Fibroblast of peridontal ligament (primary cell): ENCODE measurements at regions not wholly inside any gene's neighbourhood (a gene's known extent, or its start where the extent isn't known, plus 50 kb on each side); places are given as distances from the start of the nearest gene placed in this dataset.

Experiments
- DNase-seq: peaks from one replicate; pipeline ENCODE4 v3.0.0-alpha.2; 2010; ENCODE audit errors: extremely low read depth

DNA sequence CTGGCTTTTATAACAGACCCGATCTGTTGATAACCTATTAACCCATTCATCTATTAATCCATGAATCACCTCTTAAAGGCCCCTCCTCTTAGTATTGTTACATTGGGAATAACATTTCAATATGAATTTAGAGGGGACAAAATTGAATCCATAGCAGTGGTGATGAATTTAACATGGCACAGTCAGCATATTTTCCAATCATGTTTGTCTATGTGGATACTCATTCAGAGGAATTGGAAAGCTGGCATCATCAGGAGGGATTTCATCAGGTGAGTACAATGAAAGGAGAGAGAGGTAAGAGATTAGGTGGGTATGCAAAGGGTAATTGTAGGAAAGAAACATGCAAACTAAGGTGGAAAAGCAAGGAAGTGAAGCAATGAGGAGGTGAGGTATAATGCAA is 59.6 kb upstream of the FOXN2 start:
- no peak for DNase-seq

DNA sequence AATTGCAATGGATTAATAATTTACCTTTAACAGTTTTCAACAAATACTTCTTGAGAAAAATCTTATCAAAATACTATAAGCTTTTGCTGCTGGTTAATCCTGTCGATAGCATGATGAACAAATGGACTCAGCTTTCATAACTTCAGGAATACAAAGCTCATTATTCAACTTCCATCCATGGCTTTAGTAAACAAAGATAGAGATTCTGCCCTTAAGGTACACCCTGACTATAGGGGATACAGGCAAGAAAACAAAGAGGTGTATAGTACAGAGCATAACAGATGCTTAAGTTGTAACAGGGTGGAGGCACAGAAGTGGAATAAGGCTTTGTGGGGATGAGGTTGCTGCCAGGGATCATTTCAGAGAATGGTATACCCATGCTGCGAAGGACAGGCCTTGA is 57.0 kb upstream of the FOXN2 start:
- no peak for DNase-seq

- DNase-seq, result no peak
Measured at GRCh38 chr2:48258481-48259149, 55.9 kb upstream of the FOXN2 start.

- DNase-seq, result no peak
Measured at GRCh38 chr2:48259811-48260210, 54.7 kb upstream of the FOXN2 start.

- DNase-seq, result no peak
Measured at GRCh38 chr2:48264627-48265026, 49.9 kb upstream of the FOXN2 start.
